Gastrocnemius medialis (tissue), 4 donors: ENCODE measurements at regions not wholly inside any gene's neighbourhood (a gene's known extent, or its start where the extent isn't known, plus 50 kb on each side); places are given as distances from the start of the nearest gene placed in this dataset.
A peak's percentile ranks its signal among the peaks of the same experiment; 100 is the strongest.

Experiments
- ATAC-seq, 2 donors: fragments of 150-250 bp; one replicate each; pipeline ENCODE4 v1.9.1; 2016
- DNase-seq, 2 donors: peaks; one replicate each; pipeline ENCODE4 v3.0.0-alpha.2; 2019
- H3K27ac ChIP-seq, 4 donors: fragments of 200-600 bp; sonication (generic); 1 replicate in 1 of 4; 2 replicates in 3 of 4; pipeline ENCODE4 v1.5.1; 2016 to 2018; ENCODE audit warnings: mild to moderate bottlenecking in 2 of 4, moderate library complexity in 1 of 4
- H3K27me3 ChIP-seq, 3 donors: fragments of 200-600 bp; sonication (generic) in 2 of 3; 1 replicate in 1 of 3; 2 replicates in 2 of 3; pipeline versions ENCODE4 v1.5.1 to v1.6.0; 2016 to 2019; ENCODE audit warnings: mild to moderate bottlenecking in 1 of 3, moderate library complexity in 1 of 3
- H3K36me3 ChIP-seq, 2 donors: fragments of 200-600 bp; sonication (generic) in 1 of 2; one replicate each; pipeline ENCODE4 v1.5.1; 2017 to 2018
- H3K4me1 ChIP-seq, 2 donors: fragments of 200-600 bp; sonication (generic) in 1 of 2; one replicate each; pipeline ENCODE4 v1.5.1; 2016 to 2017; ENCODE audit warnings: mild to moderate bottlenecking in 2 of 2
- H3K4me3 ChIP-seq, 4 donors: fragments of 200-600 bp; sonication (generic) in 3 of 4; 1 replicate in 1 of 4; 2 replicates in 3 of 4; pipeline ENCODE4 v1.5.1; 2016 to 2019; ENCODE audit warnings: mild to moderate bottlenecking in 2 of 4
- H3K9me3 ChIP-seq, 3 donors: fragments of 200-600 bp; sonication (generic) in 2 of 3; 1 replicate in 1 of 3; 2 replicates in 2 of 3; pipeline ENCODE4 v1.5.1; 2016 to 2019
- CTCF ChIP-seq, 5 experiments: fragments of 450-650 bp in 3 of 5; fragments of 200-600 bp in 2 of 5; sonication (generic) in 2 of 5; IDR thresholded peaks in 4 of 5; conservative IDR thresholded peaks in 1 of 5; 1 replicate in 4 of 5; 2 replicates in 1 of 5; pipeline ENCODE4 v1.5.1; 2016 to 2019; ENCODE audit warnings: antibody characterized with exemption in 5 of 5, mild to moderate bottlenecking in 3 of 5, moderate library complexity in 3 of 5
- POLR2A ChIP-seq, 2 donors: fragments of 450-650 bp; IDR thresholded peaks; one replicate each; pipeline ENCODE4 v1.6.1; 2017; ENCODE audit warnings: antibody characterized with exemption in 2 of 2, mild to moderate bottlenecking in 2 of 2, moderate library complexity in 2 of 2
- in situ Hi-C, 4 donors: fragments of 200-750 bp; cut with MboI; loops; one replicate each; pipeline versions ENCODE4 v1.15.0 to v1.8.0; 2017; ENCODE audit warnings: low sequenced_read_pairs in 4 of 4
- intact Hi-C: fragments of 100-400 bp; cut with DNase I; formaldehyde crosslinking; loops from one replicate; pipeline ENCODE4 v1.15.1; 2023; ENCODE audit warnings: low total_unique reads

DNA sequence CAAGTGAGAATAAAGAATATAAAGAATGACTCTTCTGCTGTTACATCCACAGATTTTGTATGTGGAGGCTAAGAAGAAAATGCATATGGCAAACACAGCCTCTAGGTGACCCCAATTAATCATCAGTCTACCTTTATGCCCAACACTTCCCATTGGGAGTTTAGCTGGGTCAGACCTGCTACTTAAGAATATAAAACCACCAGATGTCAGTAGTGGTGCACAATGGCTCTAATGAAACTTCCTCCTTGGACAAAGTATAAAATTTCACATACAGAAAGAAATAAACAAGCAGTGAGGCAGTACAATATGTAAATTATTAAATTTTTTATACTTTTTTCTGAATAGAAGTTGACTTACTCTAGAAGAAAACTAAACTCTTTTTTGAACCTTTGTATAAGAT, 539.9 kb downstream of the BRINP1 start:
- ATAC-seq (peak; percentile 81), DNase-seq (no peak)
- Histone ChIP-seq H3K27ac (no peak overlapping the region), H3K27me3 (no peaks in the 10 kb centered on the region), H3K9me3 (no peaks in the 10 kb centered on the region), H3K4me1 (no peaks in the 10 kb centered on the region), H3K4me3 (no peak overlapping the region), H3K36me3 (no peaks in the 10 kb centered on the region)
- intact Hi-C loops = loop anchor here (1.0 kb wide), 1 partner anchor 460 kb away; no protein-coding TSS in a partner anchor
- in situ Hi-C loops = no loop called here
- peak; percentile 40 to 71 (median 52) for TF ChIP-seq CTCF (IDR thresholded peaks at IDR 0.05 in 4 of 5, conservative IDR thresholded peaks at IDR 0.05 in 1 of 5)
- TF ChIP-seq POLR2A (IDR thresholded peaks at IDR 0.05) = no peak

DNA sequence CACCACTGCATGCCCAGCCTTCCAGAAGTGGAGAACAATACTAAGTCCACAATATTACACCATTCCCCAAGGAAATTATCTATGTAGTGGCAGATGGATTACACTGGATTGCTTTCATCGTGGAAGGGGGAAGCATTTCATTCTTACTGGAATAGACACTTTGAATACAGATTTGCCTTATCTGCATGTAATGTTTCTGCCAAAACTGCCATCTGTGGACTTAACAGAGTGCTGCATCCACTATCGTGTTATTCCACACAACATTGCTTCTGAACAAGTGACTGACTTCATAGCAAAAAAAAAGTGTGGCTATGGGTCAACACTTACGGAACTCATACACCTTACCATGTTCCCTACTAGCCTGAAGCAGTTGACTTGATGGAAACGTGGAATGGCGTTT, 536.9 kb downstream of the BRINP1 start:
- ATAC-seq = no peak
- H3K27ac ChIP-seq = no peak overlapping the region
- in situ Hi-C loops = loop anchor here (5.0 to 10.0 kb wide), 2 partner anchors 452 to 455 kb away; no protein-coding TSS in a partner anchor
- H3K36me3 ChIP-seq = no peaks in the 10 kb centered on the region
- no peak for TF ChIP-seq CTCF (IDR thresholded peaks at IDR 0.05 in 4 of 5, conservative IDR thresholded peaks at IDR 0.05 in 1 of 5)
- no peak for TF ChIP-seq POLR2A (IDR thresholded peaks at IDR 0.05)
- intact Hi-C loops = no loop called here
- H3K4me3 ChIP-seq = no peak overlapping the region
- no peaks in the 10 kb centered on the region for H3K9me3 ChIP-seq
- DNase-seq = no peak
- H3K27me3 ChIP-seq = no peaks in the 10 kb centered on the region
- H3K4me1 ChIP-seq = no peaks in the 10 kb centered on the region

DNA sequence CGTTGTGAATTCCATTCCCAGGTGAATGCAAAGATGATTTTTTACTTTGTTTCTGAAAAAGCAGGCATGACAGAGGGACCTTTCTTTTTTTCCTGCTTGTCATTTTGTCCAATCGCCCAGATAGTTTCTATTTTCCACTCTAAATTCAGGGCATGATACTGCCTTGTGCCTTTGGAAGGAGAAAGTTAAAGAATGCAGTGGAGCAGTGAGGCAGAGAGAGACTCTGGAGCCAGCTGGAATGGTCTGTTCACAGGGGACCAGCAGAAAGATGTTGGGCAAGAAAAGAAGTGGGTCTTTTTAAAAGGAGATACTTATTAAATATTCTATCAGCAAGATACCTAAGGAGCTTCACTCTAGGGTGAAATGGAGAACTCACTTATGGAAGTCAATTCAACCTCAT, 532.3 kb downstream of the BRINP1 start:
- no peak for TF ChIP-seq CTCF (IDR thresholded peaks at IDR 0.05 in 4 of 5, conservative IDR thresholded peaks at IDR 0.05 in 1 of 5)
- no peak for TF ChIP-seq POLR2A (IDR thresholded peaks at IDR 0.05)
- intact Hi-C loops = no loop called here
- Histone ChIP-seq H3K9me3 (no peaks in the 10 kb centered on the region), H3K4me1 (no peaks in the 10 kb centered on the region), H3K4me3 (no peak overlapping the region), H3K27ac (no peak overlapping the region), H3K27me3 (no peaks in the 10 kb centered on the region), H3K36me3 (no peaks in the 10 kb centered on the region)
- in situ Hi-C loops = loop anchor here in 2 of 4 donors (10.0 kb wide), 1 partner anchor 448 kb away; no protein-coding TSS in a partner anchor
- no peak for ATAC-seq
- DNase-seq = no peak

DNA sequence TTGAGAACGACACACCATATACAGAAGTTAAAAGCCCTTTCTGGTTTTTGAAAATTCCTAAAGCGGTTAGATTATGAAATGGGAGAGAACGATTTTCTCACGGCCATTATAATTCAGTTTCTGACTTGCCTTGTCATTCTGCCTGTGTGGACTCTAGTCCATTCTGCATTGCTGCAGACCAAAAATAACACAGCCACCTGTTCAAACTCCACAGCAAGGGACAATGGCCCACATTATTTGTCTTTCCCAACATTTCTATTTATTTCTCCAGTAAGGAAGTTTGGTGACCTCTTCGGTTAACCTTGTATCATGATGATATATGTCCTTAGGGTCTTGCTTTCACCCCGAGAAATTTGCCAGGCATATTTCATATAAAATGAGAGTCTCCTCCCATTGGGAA, 497.7 kb downstream of the BRINP1 start:
- Histone ChIP-seq H3K4me3 (no peak overlapping the region), H3K36me3 (no peaks in the 10 kb centered on the region), H3K4me1 (no peaks in the 10 kb centered on the region), H3K27ac (no peak overlapping the region), H3K9me3 (no peaks in the 10 kb centered on the region), H3K27me3 (no peaks in the 10 kb centered on the region)
- intact Hi-C loops = no loop called here
- TF ChIP-seq CTCF (IDR thresholded peaks at IDR 0.05 in 4 of 5, conservative IDR thresholded peaks at IDR 0.05 in 1 of 5) (no peak), POLR2A (IDR thresholded peaks at IDR 0.05) (no peak)
- in situ Hi-C loops = no loop called here
- DNase-seq (no peak), ATAC-seq (no peak)

DNA sequence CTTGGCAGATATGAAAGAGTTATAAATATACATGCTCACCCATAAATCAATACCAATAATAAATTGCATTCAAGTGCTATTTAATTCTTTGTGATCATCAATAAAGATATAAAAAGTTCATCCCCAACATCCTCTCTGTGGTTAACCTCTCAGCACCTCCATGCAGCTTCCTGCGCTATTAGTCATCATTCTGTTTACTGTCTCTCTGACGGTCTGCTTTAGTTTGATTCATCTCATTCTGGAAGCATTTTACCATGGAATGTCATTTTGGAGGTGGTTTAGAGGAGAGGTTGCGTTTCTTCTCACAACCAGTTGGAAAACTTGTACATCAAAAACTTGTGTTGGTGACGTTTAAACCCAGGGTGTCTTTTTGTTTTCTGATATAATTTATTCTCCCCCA, 486.6 kb downstream of the BRINP1 start:
- H3K36me3 ChIP-seq = no peaks in the 10 kb centered on the region
- TF ChIP-seq POLR2A (IDR thresholded peaks at IDR 0.05) = no peak
- in situ Hi-C loops = no loop called here
- DNase-seq = no peak
- no peak overlapping the region for H3K27ac ChIP-seq
- intact Hi-C loops = no loop called here
- no peak overlapping the region for H3K4me3 ChIP-seq
- ATAC-seq = no peak
- H3K4me1 ChIP-seq = no peaks in the 10 kb centered on the region
- no peaks in the 10 kb centered on the region for H3K27me3 ChIP-seq
- H3K9me3 ChIP-seq = no peaks in the 10 kb centered on the region
